ENCODE measurements at regions not wholly inside any gene's neighbourhood (a gene's known extent, or its start where the extent isn't known, plus 50 kb on each side); places are given as distances from the start of the nearest gene placed in this dataset.

DNA sequence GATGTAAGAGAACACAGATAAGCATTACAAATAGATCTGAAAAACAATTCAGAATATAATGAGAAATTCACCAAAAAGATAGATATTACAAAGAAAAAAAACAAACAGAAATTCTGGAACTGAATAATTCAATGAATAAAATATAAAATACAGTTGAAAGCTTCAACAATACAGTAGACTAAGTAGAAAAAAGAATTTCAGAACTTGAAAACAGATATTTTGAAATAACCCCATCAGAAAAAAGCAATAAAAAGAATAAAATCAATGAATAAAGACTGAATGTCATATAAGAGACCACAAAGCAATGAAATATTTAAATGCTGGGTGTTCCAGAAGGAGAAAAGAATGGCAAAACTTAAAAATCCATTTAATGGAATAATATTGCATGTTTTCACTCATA lies 611.4 kb upstream of the GHITM start:
- Mint-ChIP-seq H3K27me3 (no peaks in the 10 kb centered on the region), H3K9me3 (peaks cover 7 to 35% (median 16%) of the 10 kb centered on the region in 11 donors), H3K4me3 (no peak overlapping the region), H3K36me3 (no peaks in the 10 kb centered on the region), H3K4me1 (no peaks in the 10 kb centered on the region), H3K27ac (no peak overlapping the region)
- Histone ChIP-seq H3K9me3 (ENCODE audit: control insufficient read depth in 2 of 3, low read length in 3 of 3) (peaks cover 0 to 17% (median 0%) of the 10 kb centered on the region in 3 experiments), H3K27me3 (ENCODE audit: control insufficient read depth in 2 of 2, insufficient read depth in 2 of 2, low read length in 2 of 2) (no peaks in the 10 kb centered on the region), H3K36me3 (ENCODE audit: control insufficient read depth in 2 of 3, insufficient read depth in 3 of 3, low read length in 3 of 3) (no peaks in the 10 kb centered on the region), H3K4me1 (ENCODE audit: control insufficient read depth in 2 of 2, insufficient read depth in 2 of 2, low read length in 2 of 2) (no peaks in the 10 kb centered on the region), H3K4me3 (ENCODE audit: low read length) (no peak overlapping the region), H3K27ac (ENCODE audit: low read depth, low read length) (no peak overlapping the region)
- ChIA-PET POLR2A (no interaction called here), CTCF (no interaction called here)
- no peak for DNase-seq
- no peak for ATAC-seq
- intact Hi-C loops (cut with micrococcal nuclease), result no loop called here

DNA sequence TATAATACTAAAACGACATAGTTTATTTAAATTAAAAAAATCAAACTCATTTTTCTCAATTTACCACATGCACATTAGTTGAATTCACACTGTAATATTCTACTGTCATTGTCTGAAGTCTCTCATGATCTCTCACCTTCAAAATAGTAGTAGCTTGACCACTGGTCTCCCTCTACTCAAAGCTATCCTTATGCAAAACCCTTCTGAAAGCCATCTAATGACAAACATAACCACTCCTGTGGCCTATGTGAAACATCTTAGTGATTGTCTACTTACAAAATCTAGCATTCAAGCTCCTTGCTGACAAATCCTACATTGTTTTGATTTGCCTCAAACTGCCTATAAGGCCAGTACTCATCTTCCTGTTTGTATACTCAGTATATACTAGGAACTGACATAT lies 606.0 kb upstream of the GHITM start:
- ATAC-seq (no peak), DNase-seq (no peak)
- Histone ChIP-seq H3K36me3 (ENCODE audit: control insufficient read depth in 2 of 3, insufficient read depth in 3 of 3, low read length in 3 of 3) (no peaks in the 10 kb centered on the region), H3K27me3 (ENCODE audit: control insufficient read depth in 2 of 2, insufficient read depth in 2 of 2, low read length in 2 of 2) (no peaks in the 10 kb centered on the region), H3K27ac (ENCODE audit: low read depth, low read length) (no peak overlapping the region), H3K9me3 (ENCODE audit: control insufficient read depth in 2 of 3, low read length in 3 of 3) (no peaks in the 10 kb centered on the region), H3K4me3 (ENCODE audit: low read length) (no peak overlapping the region), H3K4me1 (ENCODE audit: control insufficient read depth in 2 of 2, insufficient read depth in 2 of 2, low read length in 2 of 2) (no peaks in the 10 kb centered on the region)
- H3K4me1 Mint-ChIP-seq, result no peaks in the 10 kb centered on the region
- H3K27me3 Mint-ChIP-seq, result no peaks in the 10 kb centered on the region
- intact Hi-C loops (cut with micrococcal nuclease), result no loop called here
- peaks cover under 1 to 19% (median 5%) of the 10 kb centered on the region in 11 donors for H3K9me3 Mint-ChIP-seq
- POLR2A ChIA-PET, result no interaction called here
- CTCF ChIA-PET, result no interaction called here
- no peak overlapping the region for H3K27ac Mint-ChIP-seq
- no peaks in the 10 kb centered on the region for H3K36me3 Mint-ChIP-seq
- no peak overlapping the region for H3K4me3 Mint-ChIP-seq

DNA sequence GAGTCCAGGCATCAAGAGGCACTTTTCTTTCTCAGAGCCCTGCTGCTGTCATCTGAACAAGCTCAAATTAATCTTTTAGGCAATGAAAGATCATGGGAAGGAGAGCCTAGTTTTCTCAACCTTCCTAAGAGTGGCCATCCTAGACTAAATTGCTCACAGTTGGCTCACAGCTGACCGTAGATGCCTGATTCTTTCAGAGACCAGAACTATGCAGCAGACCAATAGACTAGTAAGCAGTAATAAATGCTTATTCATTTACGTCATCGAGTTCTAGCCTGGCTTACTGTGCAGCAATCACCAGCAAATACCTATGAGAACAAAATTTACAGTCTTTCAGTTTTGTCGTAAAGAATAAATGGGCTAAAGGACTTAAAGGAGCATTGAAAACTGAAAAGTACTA lies 602.9 kb upstream of the GHITM start:
- Histone ChIP-seq H3K9me3 (ENCODE audit: control insufficient read depth in 2 of 3, low read length in 3 of 3) (no peaks in the 10 kb centered on the region), H3K4me1 (ENCODE audit: control insufficient read depth in 2 of 2, insufficient read depth in 2 of 2, low read length in 2 of 2) (no peaks in the 10 kb centered on the region), H3K36me3 (ENCODE audit: control insufficient read depth in 2 of 3, insufficient read depth in 3 of 3, low read length in 3 of 3) (no peaks in the 10 kb centered on the region), H3K27me3 (ENCODE audit: control insufficient read depth in 2 of 2, insufficient read depth in 2 of 2, low read length in 2 of 2) (no peaks in the 10 kb centered on the region), H3K4me3 (ENCODE audit: low read length) (no peak overlapping the region), H3K27ac (ENCODE audit: low read depth, low read length) (no peak overlapping the region)
- peaks cover 0 to 8% (median 4%) of the 10 kb centered on the region in 11 donors for H3K9me3 Mint-ChIP-seq
- intact Hi-C loops (cut with micrococcal nuclease), result no loop called here
- ATAC-seq (no peak), DNase-seq (no peak)
- H3K4me3 Mint-ChIP-seq, result no peak overlapping the region
- no peaks in the 10 kb centered on the region for H3K36me3 Mint-ChIP-seq
- H3K27me3 Mint-ChIP-seq, result no peaks in the 10 kb centered on the region
- CTCF ChIA-PET, result no interaction called here
- POLR2A ChIA-PET, result no interaction called here
- H3K4me1 Mint-ChIP-seq, result no peaks in the 10 kb centered on the region
- no peak overlapping the region for H3K27ac Mint-ChIP-seq

DNA sequence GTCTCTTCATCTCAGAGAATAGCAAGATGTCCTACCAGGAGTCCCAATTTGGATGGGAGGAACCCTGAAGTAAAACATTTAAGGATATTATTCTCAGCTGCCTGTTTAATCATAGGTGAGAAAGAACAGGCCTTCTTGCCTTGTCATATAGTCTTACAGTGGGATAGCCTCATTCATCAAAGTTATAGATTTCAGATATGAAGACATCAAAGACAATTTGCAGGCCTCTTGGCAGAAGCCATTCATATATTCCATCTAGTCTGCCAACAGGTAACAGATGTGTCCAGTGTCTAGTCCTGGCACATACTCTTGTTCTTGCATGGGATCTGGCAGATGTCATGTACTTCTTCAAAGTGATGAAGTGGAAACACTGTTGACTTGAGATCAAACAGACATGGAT lies 601.3 kb upstream of the GHITM start:
- Mint-ChIP-seq H3K27me3 (no peaks in the 10 kb centered on the region), H3K4me1 (no peaks in the 10 kb centered on the region), H3K4me3 (no peak overlapping the region), H3K36me3 (no peaks in the 10 kb centered on the region), H3K27ac (no peak overlapping the region), H3K9me3 (peaks cover 0 to 8% (median 4%) of the 10 kb centered on the region in 11 donors)
- intact Hi-C loops (cut with micrococcal nuclease), result no loop called here
- no peak overlapping the region for H3K4me3 ChIP-seq (ENCODE audit: low read length)
- ChIA-PET POLR2A (no interaction called here), CTCF (no interaction called here)
- no peaks in the 10 kb centered on the region for H3K9me3 ChIP-seq (ENCODE audit: control insufficient read depth in 2 of 3, low read length in 3 of 3)
- no peaks in the 10 kb centered on the region for H3K27me3 ChIP-seq (ENCODE audit: control insufficient read depth in 2 of 2, insufficient read depth in 2 of 2, low read length in 2 of 2)
- no peaks in the 10 kb centered on the region for H3K4me1 ChIP-seq (ENCODE audit: control insufficient read depth in 2 of 2, insufficient read depth in 2 of 2, low read length in 2 of 2)
- no peak overlapping the region for H3K27ac ChIP-seq (ENCODE audit: low read depth, low read length)
- ATAC-seq (no peak), DNase-seq (no peak)
- no peaks in the 10 kb centered on the region for H3K36me3 ChIP-seq (ENCODE audit: control insufficient read depth in 2 of 3, insufficient read depth in 3 of 3, low read length in 3 of 3)

DNA sequence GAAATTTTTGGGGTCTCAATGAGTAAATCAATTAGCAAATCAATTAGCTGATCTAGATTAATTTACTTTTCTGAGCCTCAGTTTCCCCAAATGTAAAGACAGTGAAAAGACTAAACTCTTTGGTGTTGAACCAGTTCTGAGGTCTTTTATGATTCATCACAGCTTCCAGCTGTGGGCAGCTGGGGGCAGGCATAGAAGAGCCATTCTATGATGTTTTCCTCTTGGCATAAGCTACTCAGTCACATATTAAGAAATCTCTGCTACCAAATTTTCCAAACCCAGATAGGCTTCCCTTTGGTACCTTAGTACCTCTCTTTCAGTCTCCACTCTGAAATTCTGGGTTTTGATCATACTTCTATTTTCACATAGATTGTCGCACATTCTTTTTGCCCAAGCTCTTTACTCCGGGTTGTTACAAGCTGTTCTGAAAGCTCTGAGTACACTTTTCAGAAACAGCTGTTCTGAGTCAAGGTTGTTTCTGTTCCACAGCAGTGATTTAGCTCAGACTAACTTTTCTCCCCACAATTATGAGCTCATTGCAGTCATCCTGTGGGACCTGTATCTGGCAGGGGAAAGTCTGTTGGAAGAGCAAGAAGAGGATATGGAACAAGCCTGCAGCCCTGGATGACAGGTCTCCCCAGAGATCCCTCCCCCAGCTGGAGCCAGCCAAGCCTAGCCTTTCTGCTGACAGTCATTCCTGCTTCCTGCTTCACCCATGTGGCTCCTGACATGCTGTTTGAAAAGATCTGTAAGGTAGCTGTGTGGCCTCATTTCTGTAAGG lies 599.6 kb upstream of the GHITM start:
- Mint-ChIP-seq H3K27me3 (no peaks in the 10 kb centered on the region), H3K4me3 (no peak overlapping the region), H3K9me3 (peaks cover 0 to 13% (median 4%) of the 10 kb centered on the region in 11 donors), H3K27ac (no peak overlapping the region), H3K4me1 (no peaks in the 10 kb centered on the region), H3K36me3 (no peaks in the 10 kb centered on the region)
- Histone ChIP-seq H3K27ac (ENCODE audit: low read depth, low read length) (no peak overlapping the region), H3K36me3 (ENCODE audit: control insufficient read depth in 2 of 3, insufficient read depth in 3 of 3, low read length in 3 of 3) (no peaks in the 10 kb centered on the region), H3K27me3 (ENCODE audit: control insufficient read depth in 2 of 2, insufficient read depth in 2 of 2, low read length in 2 of 2) (no peaks in the 10 kb centered on the region), H3K4me1 (ENCODE audit: control insufficient read depth in 2 of 2, insufficient read depth in 2 of 2, low read length in 2 of 2) (no peaks in the 10 kb centered on the region), H3K4me3 (ENCODE audit: low read length) (no peak overlapping the region), H3K9me3 (ENCODE audit: control insufficient read depth in 2 of 3, low read length in 3 of 3) (no peaks in the 10 kb centered on the region)
- ChIA-PET CTCF (no interaction called here), POLR2A (no interaction called here)
- ATAC-seq (no peak), DNase-seq (no peak)
- intact Hi-C loops (cut with micrococcal nuclease), result no loop called here

DNA sequence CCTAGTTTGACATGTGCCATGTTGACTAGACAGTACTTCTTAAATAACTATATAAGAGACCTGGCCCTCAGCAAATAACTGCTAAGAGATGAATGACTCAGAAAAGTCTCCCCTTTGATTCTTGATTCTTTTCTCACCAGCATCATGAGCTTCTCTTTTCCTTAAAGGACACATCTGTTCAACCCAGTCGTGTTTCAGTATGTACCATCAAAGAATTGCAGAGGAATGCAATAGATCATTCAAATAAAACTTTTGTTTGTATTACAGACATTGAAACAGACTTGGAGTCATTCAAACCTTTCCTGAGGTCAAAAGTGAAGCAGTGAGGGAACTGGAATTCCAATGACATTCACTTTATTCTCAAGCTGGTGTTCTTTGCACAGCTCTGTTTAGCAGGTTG lies 598.3 kb upstream of the GHITM start:
- Histone ChIP-seq H3K4me3 (ENCODE audit: low read length) (no peak overlapping the region), H3K4me1 (ENCODE audit: control insufficient read depth in 2 of 2, insufficient read depth in 2 of 2, low read length in 2 of 2) (no peaks in the 10 kb centered on the region), H3K27ac (ENCODE audit: low read depth, low read length) (no peak overlapping the region), H3K9me3 (ENCODE audit: control insufficient read depth in 2 of 3, low read length in 3 of 3) (no peaks in the 10 kb centered on the region), H3K27me3 (ENCODE audit: control insufficient read depth in 2 of 2, insufficient read depth in 2 of 2, low read length in 2 of 2) (no peaks in the 10 kb centered on the region), H3K36me3 (ENCODE audit: control insufficient read depth in 2 of 3, insufficient read depth in 3 of 3, low read length in 3 of 3) (no peaks in the 10 kb centered on the region)
- no peak for ATAC-seq
- Mint-ChIP-seq H3K27me3 (no peaks in the 10 kb centered on the region), H3K36me3 (no peaks in the 10 kb centered on the region), H3K9me3 (peaks cover 0 to 13% (median 3%) of the 10 kb centered on the region in 11 donors), H3K4me3 (no peak overlapping the region), H3K27ac (no peak overlapping the region), H3K4me1 (no peaks in the 10 kb centered on the region)
- CTCF ChIA-PET, result no interaction called here
- POLR2A ChIA-PET, result no interaction called here
- intact Hi-C loops (cut with micrococcal nuclease), result no loop called here
- no peak for DNase-seq

DNA sequence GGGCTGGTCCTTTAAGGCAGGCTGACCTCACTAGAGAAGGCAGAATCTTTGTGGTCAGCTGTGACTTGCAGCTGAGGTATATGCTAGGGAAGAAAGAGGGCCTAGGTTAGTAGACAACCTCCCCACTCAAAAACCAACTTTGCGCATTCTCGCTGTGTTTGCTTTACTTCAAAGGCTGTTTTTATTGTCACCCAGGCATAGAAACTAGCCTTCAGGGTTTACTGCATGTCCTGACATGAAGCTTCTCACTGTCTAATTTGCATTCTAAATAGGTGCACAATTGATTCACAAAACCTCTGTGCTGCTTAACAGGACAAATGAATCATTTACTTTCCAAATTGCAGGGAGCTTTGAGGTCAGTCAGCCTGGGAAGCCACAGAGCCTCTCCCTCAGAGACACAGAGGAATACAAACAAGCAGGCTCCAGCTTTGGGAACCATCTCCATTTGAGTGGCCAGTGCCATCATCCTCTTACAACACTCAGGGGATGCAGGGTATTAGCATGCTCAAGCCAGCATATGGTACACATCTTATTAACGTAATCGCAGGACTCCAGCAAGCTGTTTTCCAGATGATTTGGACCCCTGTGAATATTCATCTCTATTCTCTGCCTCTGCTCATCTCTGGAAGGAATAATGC lies 596.4 kb upstream of the GHITM start:
- H3K4me1 Mint-ChIP-seq, result no peaks in the 10 kb centered on the region
- CTCF ChIA-PET, result no interaction called here
- no peak overlapping the region for H3K27ac ChIP-seq (ENCODE audit: low read depth, low read length)

More for the DNA sequence above, 596.4 kb upstream of the GHITM start:
- H3K9me3 ChIP-seq (ENCODE audit: control insufficient read depth in 2 of 3, low read length in 3 of 3), result no peaks in the 10 kb centered on the region
- no peaks in the 10 kb centered on the region for H3K36me3 ChIP-seq (ENCODE audit: control insufficient read depth in 2 of 3, insufficient read depth in 3 of 3, low read length in 3 of 3)
- Mint-ChIP-seq H3K27me3 (no peaks in the 10 kb centered on the region), H3K27ac (no peak overlapping the region), H3K4me3 (no peak overlapping the region), H3K9me3 (peaks cover 0 to 8% (median 3%) of the 10 kb centered on the region in 11 donors), H3K36me3 (no peaks in the 10 kb centered on the region)
- H3K4me1 ChIP-seq (ENCODE audit: control insufficient read depth in 2 of 2, insufficient read depth in 2 of 2, low read length in 2 of 2), result no peaks in the 10 kb centered on the region
- intact Hi-C loops (cut with micrococcal nuclease), result no loop called here
- POLR2A ChIA-PET, result no interaction called here
- H3K4me3 ChIP-seq (ENCODE audit: low read length), result no peak overlapping the region
- ATAC-seq, result no peak
- DNase-seq, result no peak
- H3K27me3 ChIP-seq (ENCODE audit: control insufficient read depth in 2 of 2, insufficient read depth in 2 of 2, low read length in 2 of 2), result no peaks in the 10 kb centered on the region

All from naive thymus-derived CD4-positive, alpha-beta T cell (primary cell).